Type B pancreatic cell (in vitro differentiated cells): ENCODE measurements at regions not wholly inside any gene's neighbourhood (a gene's known extent, or its start where the extent isn't known, plus 50 kb on each side); places are given as distances from the start of the nearest gene placed in this dataset.

Source experiments
- DNase-seq: peaks from one replicate; pipeline ENCODE4 v3.0.0; 2021; ENCODE audit warnings: mixed read lengths; ENCODE audit not compliant: unreplicated experiment; ENCODE audit errors: extremely low spot score
- H3K27ac Mint-ChIP-seq: 2 replicates; pipeline ENCODE4 v1.8.0; 2021; ENCODE audit warnings: mild to moderate bottlenecking, mixed read lengths
- H3K27me3 Mint-ChIP-seq: 2 replicates; pipeline ENCODE4 v1.8.0; 2021; ENCODE audit warnings: mixed read lengths
- H3K36me3 Mint-ChIP-seq: 2 replicates; pipeline ENCODE4 v1.8.0; 2021; ENCODE audit warnings: mixed read lengths
- H3K4me1 Mint-ChIP-seq: one replicate; pipeline ENCODE4 v1.8.0; 2021; ENCODE audit warnings: mixed read lengths; ENCODE audit not compliant: unreplicated experiment
- H3K4me3 Mint-ChIP-seq: 2 replicates; pipeline ENCODE4 v1.8.0; 2021; ENCODE audit warnings: mild to moderate bottlenecking, mixed read lengths
- H3K9me3 Mint-ChIP-seq: 2 replicates; pipeline ENCODE4 v1.8.0; 2021; ENCODE audit warnings: mixed read lengths
- TF ChIP-seq, protein P1 (sequence below): fragments of 200-600 bp; sonication (generic); conservative IDR thresholded peaks from 2 replicates; pipeline ENCODE4 v1.5.0; 2021; ENCODE audit warnings: antibody characterized with exemption, mild to moderate bottlenecking

DNA sequence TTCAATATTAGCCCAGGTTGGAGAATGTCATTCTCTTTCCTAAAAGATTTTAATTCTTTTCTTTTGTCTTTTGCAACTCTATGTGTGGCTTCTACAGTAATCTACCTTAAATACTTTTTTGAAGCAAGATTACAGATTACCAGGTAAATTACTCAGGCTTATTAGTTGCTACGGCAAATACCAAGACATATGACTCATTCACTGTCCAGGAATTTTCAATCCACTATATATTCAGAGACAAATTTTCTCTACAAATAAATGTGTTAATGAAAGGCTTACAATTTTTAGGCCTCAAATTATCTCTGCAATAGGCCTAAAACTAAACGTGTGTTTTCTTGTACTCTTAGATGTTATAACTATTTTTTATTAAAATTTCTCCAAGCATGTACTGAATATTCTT, 631.3 kb downstream of the DIAPH3 start:
- TF ChIP-seq, protein P1, sequence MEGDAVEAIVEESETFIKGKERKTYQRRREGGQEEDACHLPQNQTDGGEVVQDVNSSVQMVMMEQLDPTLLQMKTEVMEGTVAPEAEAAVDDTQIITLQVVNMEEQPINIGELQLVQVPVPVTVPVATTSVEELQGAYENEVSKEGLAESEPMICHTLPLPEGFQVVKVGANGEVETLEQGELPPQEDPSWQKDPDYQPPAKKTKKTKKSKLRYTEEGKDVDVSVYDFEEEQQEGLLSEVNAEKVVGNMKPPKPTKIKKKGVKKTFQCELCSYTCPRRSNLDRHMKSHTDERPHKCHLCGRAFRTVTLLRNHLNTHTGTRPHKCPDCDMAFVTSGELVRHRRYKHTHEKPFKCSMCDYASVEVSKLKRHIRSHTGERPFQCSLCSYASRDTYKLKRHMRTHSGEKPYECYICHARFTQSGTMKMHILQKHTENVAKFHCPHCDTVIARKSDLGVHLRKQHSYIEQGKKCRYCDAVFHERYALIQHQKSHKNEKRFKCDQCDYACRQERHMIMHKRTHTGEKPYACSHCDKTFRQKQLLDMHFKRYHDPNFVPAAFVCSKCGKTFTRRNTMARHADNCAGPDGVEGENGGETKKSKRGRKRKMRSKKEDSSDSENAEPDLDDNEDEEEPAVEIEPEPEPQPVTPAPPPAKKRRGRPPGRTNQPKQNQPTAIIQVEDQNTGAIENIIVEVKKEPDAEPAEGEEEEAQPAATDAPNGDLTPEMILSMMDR: no peak
- DNase-seq: no peak
- H3K9me3 Mint-ChIP-seq: no peaks in the 10 kb centered on the region
- H3K36me3 Mint-ChIP-seq: no peaks in the 10 kb centered on the region
- no peaks in the 10 kb centered on the region for H3K27me3 Mint-ChIP-seq
- H3K27ac Mint-ChIP-seq: no peak overlapping the region
- peaks cover 21% of the 10 kb centered on the region for H3K4me1 Mint-ChIP-seq
- H3K4me3 Mint-ChIP-seq: no peak overlapping the region

DNA sequence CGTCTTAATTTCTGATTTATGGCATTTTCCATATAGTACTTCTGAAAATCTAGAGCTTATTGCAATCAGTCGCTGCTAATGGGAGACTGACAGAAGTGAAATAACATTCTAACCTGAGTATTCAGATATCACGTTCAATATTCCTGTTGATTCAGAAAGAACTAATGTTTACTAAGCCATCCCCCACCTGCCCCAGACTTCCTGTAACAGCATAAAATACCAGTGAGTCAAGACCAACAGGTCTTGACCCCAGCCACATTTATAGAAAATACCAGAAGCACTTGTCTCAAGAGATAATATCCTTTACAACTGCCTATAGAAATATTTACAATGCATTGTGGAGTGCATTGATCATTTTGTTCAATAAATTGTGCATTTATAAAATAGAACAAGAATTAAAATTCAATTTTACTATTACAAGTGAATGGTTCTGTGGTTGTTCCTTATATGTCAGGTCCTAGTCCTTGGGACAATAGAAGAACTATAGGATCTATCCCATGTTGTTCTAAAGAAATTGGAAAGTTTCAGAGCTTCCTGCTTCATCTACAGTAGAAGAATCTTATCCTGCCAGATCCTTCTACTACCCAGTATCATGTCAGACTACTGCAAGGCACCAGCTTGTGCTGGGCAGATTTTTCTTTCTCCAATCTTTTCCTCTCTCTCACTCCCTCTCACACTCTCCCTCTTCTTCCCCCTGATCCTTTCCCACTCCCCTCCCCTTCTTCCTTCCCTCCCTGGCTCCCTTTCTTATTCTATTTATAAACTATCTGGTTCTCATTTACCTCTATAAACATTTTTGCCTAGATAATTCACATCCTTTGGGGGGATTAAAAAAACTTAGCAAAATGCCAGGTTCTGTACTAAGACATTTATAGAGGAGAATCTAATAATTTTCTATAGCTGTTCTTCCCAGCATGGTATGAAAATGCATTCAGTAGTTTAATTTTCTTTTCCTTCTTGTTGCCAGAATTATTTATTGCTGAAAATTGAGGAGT, 629.9 kb downstream of the DIAPH3 start:
- H3K27ac Mint-ChIP-seq: no peak overlapping the region
- TF ChIP-seq, protein P1: no peak
- H3K4me3 Mint-ChIP-seq: no peak overlapping the region
- no peaks in the 10 kb centered on the region for H3K36me3 Mint-ChIP-seq
- H3K9me3 Mint-ChIP-seq: no peaks in the 10 kb centered on the region
- no peaks in the 10 kb centered on the region for H3K27me3 Mint-ChIP-seq
- peaks cover 17% of the 10 kb centered on the region for H3K4me1 Mint-ChIP-seq
- no peak for DNase-seq

DNA sequence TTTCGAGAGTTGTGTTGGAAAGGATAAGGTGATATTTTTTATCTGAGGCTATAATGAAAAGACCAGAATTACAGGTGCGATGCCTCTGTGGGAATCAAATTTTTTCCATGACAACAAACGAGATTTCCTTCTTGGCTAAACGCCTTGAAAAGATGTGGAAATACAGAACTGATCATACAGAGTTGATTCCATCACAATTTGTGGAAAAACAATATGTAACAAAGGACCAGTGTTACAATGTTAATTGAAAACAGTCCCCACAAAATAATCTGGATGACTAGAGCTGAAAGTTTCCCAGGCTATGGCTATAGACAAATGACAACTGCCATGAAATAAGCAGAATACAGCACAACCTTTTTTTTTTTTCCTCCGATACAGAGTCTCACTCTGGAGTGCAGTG, 628.9 kb downstream of the DIAPH3 start:
- no peaks in the 10 kb centered on the region for H3K27me3 Mint-ChIP-seq
- H3K27ac Mint-ChIP-seq: no peak overlapping the region
- H3K4me3 Mint-ChIP-seq: no peak overlapping the region
- H3K4me1 Mint-ChIP-seq: peaks cover 16% of the 10 kb centered on the region
- no peaks in the 10 kb centered on the region for H3K9me3 Mint-ChIP-seq
- TF ChIP-seq, protein P1: no peak
- DNase-seq: no peak
- no peaks in the 10 kb centered on the region for H3K36me3 Mint-ChIP-seq

DNA sequence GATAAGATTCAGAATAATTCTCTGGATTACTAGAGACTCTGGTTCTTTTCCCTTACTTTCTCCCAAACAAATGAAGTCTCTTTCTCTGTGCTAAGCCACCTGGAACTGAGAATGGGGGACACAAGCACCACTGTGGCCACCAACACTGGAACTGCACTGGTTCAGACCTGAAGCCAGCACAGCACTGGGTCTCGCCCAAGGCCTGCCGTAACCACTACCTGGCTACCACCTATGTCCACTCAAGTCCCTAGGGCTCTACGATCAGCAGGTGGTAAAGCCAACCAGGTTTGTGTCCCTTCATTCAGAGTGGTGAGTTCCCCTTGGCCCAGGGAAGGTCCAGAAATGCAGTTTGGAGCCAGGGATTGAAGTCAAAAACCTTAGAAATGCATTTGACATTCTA, 626.2 kb downstream of the DIAPH3 start:
- H3K27me3 Mint-ChIP-seq: no peaks in the 10 kb centered on the region
- TF ChIP-seq, protein P1: no peak
- DNase-seq: no peak
- no peaks in the 10 kb centered on the region for H3K9me3 Mint-ChIP-seq
- no peaks in the 10 kb centered on the region for H3K36me3 Mint-ChIP-seq
- no peak overlapping the region for H3K4me3 Mint-ChIP-seq
- H3K27ac Mint-ChIP-seq: no peak overlapping the region
- peaks cover 6% of the 10 kb centered on the region for H3K4me1 Mint-ChIP-seq

DNA sequence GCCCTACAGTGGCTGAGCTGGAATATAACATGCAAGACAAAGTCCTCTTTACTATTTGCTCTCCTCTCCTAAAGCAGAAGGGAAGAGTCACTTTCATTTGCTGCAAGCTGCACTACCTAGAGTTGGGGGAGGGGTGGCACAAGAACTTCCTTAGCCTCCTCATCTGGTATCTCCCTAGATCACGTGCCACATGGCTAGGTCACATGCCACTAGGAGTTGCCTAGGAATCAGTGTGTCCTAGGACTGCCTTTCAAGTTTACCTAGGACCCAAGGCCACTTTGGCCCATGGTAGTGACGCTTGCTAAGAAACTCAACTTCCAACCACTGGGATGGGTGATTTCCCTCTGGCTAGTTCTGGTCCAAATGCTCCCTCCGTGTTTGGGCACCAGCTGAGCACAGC, 625.2 kb downstream of the DIAPH3 start:
- Mint-ChIP-seq H3K4me3 (no peak overlapping the region), H3K27me3 (no peaks in the 10 kb centered on the region), H3K4me1 (peaks cover 8% of the 10 kb centered on the region), H3K9me3 (no peaks in the 10 kb centered on the region), H3K36me3 (no peaks in the 10 kb centered on the region), H3K27ac (no peak overlapping the region)
- TF ChIP-seq, protein P1: no peak
- no peak for DNase-seq
